ENCODE measurements at regions not wholly inside any gene's neighbourhood (a gene's known extent, or its start where the extent isn't known, plus 50 kb on each side); places are given as distances from the start of the nearest gene placed in this dataset.

- no peaks in the 10 kb centered on the region for H3K4me1 ChIP-seq (ENCODE audit: control insufficient read depth, insufficient read depth, low read length)
- H3K27ac ChIP-seq (ENCODE audit: low read length) = no peak overlapping the region
- no peaks in the 10 kb centered on the region for H3K9me3 ChIP-seq (ENCODE audit: control insufficient read depth, insufficient read depth, low read length)
- no peaks in the 10 kb centered on the region for H3K27me3 ChIP-seq (ENCODE audit: control insufficient read depth, insufficient read depth, low read length)
- intact Hi-C loops (cut with micrococcal nuclease) = no loop called here
- TF ChIP-seq, protein P1, sequence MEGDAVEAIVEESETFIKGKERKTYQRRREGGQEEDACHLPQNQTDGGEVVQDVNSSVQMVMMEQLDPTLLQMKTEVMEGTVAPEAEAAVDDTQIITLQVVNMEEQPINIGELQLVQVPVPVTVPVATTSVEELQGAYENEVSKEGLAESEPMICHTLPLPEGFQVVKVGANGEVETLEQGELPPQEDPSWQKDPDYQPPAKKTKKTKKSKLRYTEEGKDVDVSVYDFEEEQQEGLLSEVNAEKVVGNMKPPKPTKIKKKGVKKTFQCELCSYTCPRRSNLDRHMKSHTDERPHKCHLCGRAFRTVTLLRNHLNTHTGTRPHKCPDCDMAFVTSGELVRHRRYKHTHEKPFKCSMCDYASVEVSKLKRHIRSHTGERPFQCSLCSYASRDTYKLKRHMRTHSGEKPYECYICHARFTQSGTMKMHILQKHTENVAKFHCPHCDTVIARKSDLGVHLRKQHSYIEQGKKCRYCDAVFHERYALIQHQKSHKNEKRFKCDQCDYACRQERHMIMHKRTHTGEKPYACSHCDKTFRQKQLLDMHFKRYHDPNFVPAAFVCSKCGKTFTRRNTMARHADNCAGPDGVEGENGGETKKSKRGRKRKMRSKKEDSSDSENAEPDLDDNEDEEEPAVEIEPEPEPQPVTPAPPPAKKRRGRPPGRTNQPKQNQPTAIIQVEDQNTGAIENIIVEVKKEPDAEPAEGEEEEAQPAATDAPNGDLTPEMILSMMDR (IDR thresholded peaks at IDR 0.05) = no peak
- Mint-ChIP-seq H3K4me3 (no peak overlapping the region), H3K36me3 (no peaks in the 10 kb centered on the region), H3K27me3 (ENCODE audit: low read depth in 2 of 2) (no peaks in the 10 kb centered on the region), H3K27ac (no peak overlapping the region), H3K4me1 (peaks cover 10 to 13% of the 10 kb centered on the region in 2 donors), H3K9me3 (no peaks in the 10 kb centered on the region)
- no peak for DNase-seq
- WGBS (ENCODE audit: insufficient coverage) = 78% methylated on average over 2 of the region's 2 CpGs
- ATAC-seq = no peak
- no peaks in the 10 kb centered on the region for H3K36me3 ChIP-seq (ENCODE audit: control insufficient read depth, insufficient read depth, low read length)
- no peak overlapping the region for H3K4me3 ChIP-seq (ENCODE audit: low read length)
Measured at GRCh38 chr5:158516521-158516920, 583.2 kb downstream of the EBF1 start.

DNA sequence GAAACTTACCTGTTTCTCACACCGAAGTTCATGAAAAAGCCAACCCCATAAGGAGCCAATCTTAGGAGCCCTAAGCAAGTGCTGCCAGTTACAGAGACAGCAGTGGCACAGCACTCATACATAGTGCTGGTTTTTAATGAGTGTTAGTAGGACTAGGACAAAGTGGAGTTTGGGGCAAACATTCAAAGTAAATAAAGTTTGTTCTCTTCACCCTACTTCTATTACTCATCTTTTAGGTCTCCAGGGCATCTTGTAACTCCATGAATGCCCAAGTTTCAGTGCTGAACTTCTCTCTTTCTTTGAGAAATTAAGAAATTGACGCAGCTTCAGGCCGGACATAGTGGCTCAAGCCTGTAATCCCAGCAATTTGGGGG lies 584.7 kb downstream of the EBF1 start:
- Histone ChIP-seq H3K27ac (ENCODE audit: low read length) (no peak overlapping the region), H3K9me3 (ENCODE audit: control insufficient read depth, insufficient read depth, low read length) (no peaks in the 10 kb centered on the region), H3K36me3 (ENCODE audit: control insufficient read depth, insufficient read depth, low read length) (no peaks in the 10 kb centered on the region), H3K4me3 (ENCODE audit: low read length) (no peak overlapping the region), H3K4me1 (ENCODE audit: control insufficient read depth, insufficient read depth, low read length) (no peaks in the 10 kb centered on the region), H3K27me3 (ENCODE audit: control insufficient read depth, insufficient read depth, low read length) (no peaks in the 10 kb centered on the region)
- Mint-ChIP-seq H3K9me3 (peaks cover 0 to 4% of the 10 kb centered on the region in 2 donors), H3K4me1 (peaks cover 10 to 13% of the 10 kb centered on the region in 2 donors), H3K36me3 (no peaks in the 10 kb centered on the region), H3K27ac (no peak overlapping the region), H3K4me3 (no peak overlapping the region), H3K27me3 (ENCODE audit: low read depth in 2 of 2) (no peaks in the 10 kb centered on the region)
- WGBS (ENCODE audit: insufficient coverage) = 87% methylated on average over 2 of the region's 3 CpGs
- no peak for ATAC-seq
- intact Hi-C loops (cut with micrococcal nuclease) = no loop called here
- DNase-seq = no peak
- TF ChIP-seq, protein P1 (IDR thresholded peaks at IDR 0.05) = no peak

DNA sequence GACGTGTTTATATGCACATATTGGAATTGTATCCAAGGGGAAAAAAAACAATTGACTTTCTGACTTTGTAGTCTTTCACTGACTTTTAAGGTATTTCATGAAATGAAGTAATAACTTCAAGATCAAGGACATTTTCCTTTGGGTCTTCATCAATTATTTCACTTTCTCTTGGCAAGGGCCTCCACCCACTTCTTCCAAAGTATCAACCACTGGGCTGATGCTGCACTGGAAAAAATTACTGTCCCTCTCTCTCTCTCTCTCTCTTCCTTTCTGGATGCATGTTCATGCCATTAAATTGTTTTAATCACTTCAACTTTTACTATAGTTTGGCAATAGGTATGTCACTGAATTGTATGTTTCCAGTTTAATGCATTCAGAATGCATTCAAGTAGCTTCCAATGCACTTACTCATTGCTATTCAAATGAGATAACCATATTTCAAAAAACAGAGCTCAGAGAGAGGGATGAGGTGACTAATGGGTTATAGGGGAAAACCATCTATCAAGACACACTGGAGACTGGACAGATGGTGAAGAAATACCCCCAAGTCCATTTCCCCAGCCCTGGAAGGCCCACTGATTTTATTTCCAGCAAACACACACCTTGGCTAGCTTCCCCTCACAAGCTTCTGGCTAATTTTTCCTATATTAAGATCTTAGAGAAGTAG lies 585.3 kb downstream of the EBF1 start:
- Mint-ChIP-seq H3K9me3 (peaks cover 0 to 4% of the 10 kb centered on the region in 2 donors), H3K4me3 (peak overlapping the region; percentile 5), H3K36me3 (no peaks in the 10 kb centered on the region), H3K4me1 (peaks cover 10 to 13% of the 10 kb centered on the region in 2 donors), H3K27me3 (ENCODE audit: low read depth in 2 of 2) (no peaks in the 10 kb centered on the region), H3K27ac (no peak overlapping the region)
- intact Hi-C loops (cut with micrococcal nuclease) = no loop called here
- H3K4me3 ChIP-seq (ENCODE audit: low read length) = no peak overlapping the region
- H3K36me3 ChIP-seq (ENCODE audit: control insufficient read depth, insufficient read depth, low read length) = no peaks in the 10 kb centered on the region
- ATAC-seq = no peak
- no peak for DNase-seq
- WGBS (ENCODE audit: insufficient coverage) = no CpG with 5 or more reads among the region's 1 CpG
- H3K27ac ChIP-seq (ENCODE audit: low read length) = no peak overlapping the region
- no peaks in the 10 kb centered on the region for H3K27me3 ChIP-seq (ENCODE audit: control insufficient read depth, insufficient read depth, low read length)
- H3K9me3 ChIP-seq (ENCODE audit: control insufficient read depth, insufficient read depth, low read length) = no peaks in the 10 kb centered on the region
- TF ChIP-seq, protein P1 (IDR thresholded peaks at IDR 0.05) = no peak
- no peaks in the 10 kb centered on the region for H3K4me1 ChIP-seq (ENCODE audit: control insufficient read depth, insufficient read depth, low read length)

Measured in natural killer cell (primary cell).